LNCAP (cell line): ENCODE measurements at regions not wholly inside any gene's neighbourhood (a gene's known extent, or its start where the extent isn't known, plus 50 kb on each side); places are given as distances from the start of the nearest gene placed in this dataset.

Experiments
- CTCF ChIP-seq: fragments of 450-650 bp; IDR thresholded peaks from 2 replicates; pipeline ENCODE4 v1.5.1; 2017; ENCODE audit warnings: mild to moderate bottlenecking

GRCh38 chr21:38177919-38178652 lies 78.7 kb upstream of the KCNJ15 start:
- no peak for TF ChIP-seq CTCF

GRCh38 chr21:38178653-38179470 lies 77.9 kb upstream of the KCNJ15 start:
- TF ChIP-seq CTCF, result no peak

GRCh38 chr21:38179511-38179910 lies 77.3 kb upstream of the KCNJ15 start:
- no peak for TF ChIP-seq CTCF

GRCh38 chr21:38181096-38181495 lies 75.7 kb upstream of the KCNJ15 start:
- no peak for TF ChIP-seq CTCF

GRCh38 chr21:38182370-38182985 lies 74.3 kb upstream of the KCNJ15 start:
- TF ChIP-seq CTCF, result no peak

GRCh38 chr21:38183961-38184360 lies 72.8 kb upstream of the KCNJ15 start:
- TF ChIP-seq CTCF, result no peak

GRCh38 chr21:38186661-38187270 lies 70.0 kb upstream of the KCNJ15 start:
- TF ChIP-seq CTCF, result no peak
